ENCODE measurements at regions not wholly inside any gene's neighbourhood (a gene's known extent, or its start where the extent isn't known, plus 50 kb on each side); places are given as distances from the start of the nearest gene placed in this dataset.

- TF ChIP-seq CTCF (IDR thresholded peaks at IDR 0.05; ENCODE audit: insufficient read depth, low read depth, low read length): no peak
- no peak for TF ChIP-seq EZH2 (IDR thresholded peaks at IDR 0.05; ENCODE audit: insufficient read depth, low read length)
Measured at GRCh38 chr11:87616511-87616910, 558.7 kb downstream of the RAB38 start.
